ENCODE measurements at regions not wholly inside any gene's neighbourhood (a gene's known extent, or its start where the extent isn't known, plus 50 kb on each side); places are given as distances from the start of the nearest gene placed in this dataset.
"Not testable (repeated sequence)": the region's sequence is repeated elsewhere in the genome, so short reads cannot be mapped to it uniquely, and the experiment has no call there.

DNA sequence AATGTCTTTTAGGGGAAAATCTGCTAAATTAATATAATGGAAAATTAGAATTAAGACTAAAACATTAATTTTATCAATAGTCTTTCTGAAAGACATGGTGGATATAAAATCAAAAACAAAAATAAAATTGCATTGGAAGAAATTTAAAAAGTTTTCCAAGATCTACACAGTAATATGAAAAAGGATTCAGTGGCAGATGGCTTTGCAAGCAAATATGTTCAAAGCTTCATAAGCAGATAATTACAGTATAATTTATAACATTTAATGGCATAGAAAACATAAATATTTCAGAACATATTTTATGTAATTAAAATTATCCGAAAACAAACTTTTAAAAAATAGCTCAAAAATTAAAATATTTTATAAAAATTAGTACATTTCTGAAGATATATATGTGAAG lies 512.4 kb upstream of the CYLC2 start:
- Histone ChIP-seq H3K27me3 (ENCODE audit: control insufficient read depth, insufficient read depth, low read length) (no peaks in the 10 kb centered on the region), H3K4me3 (ENCODE audit: low read depth, low read length) (no peak overlapping the region), H3K9me3 (ENCODE audit: control insufficient read depth, insufficient read depth, low read length) (peaks cover 15% of the 10 kb centered on the region), H3K27ac (ENCODE audit: low read depth, low read length) (no peak overlapping the region)
- TF ChIP-seq, protein P1, sequence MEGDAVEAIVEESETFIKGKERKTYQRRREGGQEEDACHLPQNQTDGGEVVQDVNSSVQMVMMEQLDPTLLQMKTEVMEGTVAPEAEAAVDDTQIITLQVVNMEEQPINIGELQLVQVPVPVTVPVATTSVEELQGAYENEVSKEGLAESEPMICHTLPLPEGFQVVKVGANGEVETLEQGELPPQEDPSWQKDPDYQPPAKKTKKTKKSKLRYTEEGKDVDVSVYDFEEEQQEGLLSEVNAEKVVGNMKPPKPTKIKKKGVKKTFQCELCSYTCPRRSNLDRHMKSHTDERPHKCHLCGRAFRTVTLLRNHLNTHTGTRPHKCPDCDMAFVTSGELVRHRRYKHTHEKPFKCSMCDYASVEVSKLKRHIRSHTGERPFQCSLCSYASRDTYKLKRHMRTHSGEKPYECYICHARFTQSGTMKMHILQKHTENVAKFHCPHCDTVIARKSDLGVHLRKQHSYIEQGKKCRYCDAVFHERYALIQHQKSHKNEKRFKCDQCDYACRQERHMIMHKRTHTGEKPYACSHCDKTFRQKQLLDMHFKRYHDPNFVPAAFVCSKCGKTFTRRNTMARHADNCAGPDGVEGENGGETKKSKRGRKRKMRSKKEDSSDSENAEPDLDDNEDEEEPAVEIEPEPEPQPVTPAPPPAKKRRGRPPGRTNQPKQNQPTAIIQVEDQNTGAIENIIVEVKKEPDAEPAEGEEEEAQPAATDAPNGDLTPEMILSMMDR (IDR thresholded peaks at IDR 0.05; ENCODE audit: low read depth, low read length): no peak
- CTCF ChIA-PET: no interaction called here
- no peak for DNase-seq (ENCODE audit: low read depth, low spot score)
- POLR2A ChIA-PET: no interaction called here

DNA sequence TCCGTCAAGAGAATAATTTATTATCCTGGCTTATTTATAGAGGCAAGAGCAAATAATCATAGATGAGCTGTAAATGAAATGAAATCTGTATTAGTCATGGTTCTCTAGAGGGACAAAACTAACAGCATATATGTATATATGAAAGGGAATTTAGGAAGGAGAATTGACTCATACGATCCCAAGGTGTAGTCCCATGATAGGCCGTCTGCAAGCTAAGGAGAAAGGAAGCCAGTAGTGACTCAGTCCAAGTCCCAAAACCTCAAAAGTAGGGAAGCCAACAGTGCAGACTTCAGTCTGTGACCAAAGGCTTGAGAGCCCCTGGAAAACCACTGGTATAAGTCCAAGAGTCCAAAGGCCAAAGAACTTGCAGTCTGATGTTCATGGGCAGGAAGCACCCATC lies 515.9 kb upstream of the CYLC2 start:
- no peaks in the 10 kb centered on the region for H3K27me3 ChIP-seq (ENCODE audit: control insufficient read depth, insufficient read depth, low read length)
- POLR2A ChIA-PET: no interaction called here
- CTCF ChIA-PET: no interaction called here
- H3K27ac ChIP-seq (ENCODE audit: low read depth, low read length): no peak overlapping the region
- DNase-seq (ENCODE audit: low read depth, low spot score): no peak
- no peak overlapping the region for H3K4me3 ChIP-seq (ENCODE audit: low read depth, low read length)
- TF ChIP-seq, protein P1 (IDR thresholded peaks at IDR 0.05; ENCODE audit: low read depth, low read length): no peak
- H3K9me3 ChIP-seq (ENCODE audit: control insufficient read depth, insufficient read depth, low read length): peaks cover 5% of the 10 kb centered on the region; the same call in 1 of the 2 replicates

DNA sequence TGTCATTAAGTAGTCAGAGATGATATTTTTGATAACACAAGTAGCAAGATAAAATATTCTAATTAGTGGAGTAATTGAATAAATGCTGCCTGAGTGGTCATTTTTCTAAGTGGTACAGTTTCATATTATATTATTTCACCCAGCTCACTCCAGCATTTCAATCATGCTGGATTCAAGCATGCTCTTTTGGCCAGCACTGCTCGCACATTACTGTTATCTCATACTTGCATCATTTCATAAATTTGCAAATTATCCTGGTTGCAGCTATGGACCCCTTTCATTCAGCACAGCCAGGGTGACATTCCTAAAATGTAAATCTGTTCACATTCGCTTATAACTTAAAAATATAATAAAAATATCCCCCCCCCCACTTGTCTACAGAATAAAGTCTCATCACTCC lies 520.8 kb upstream of the CYLC2 start:
- TF ChIP-seq, protein P1 (IDR thresholded peaks at IDR 0.05; ENCODE audit: low read depth, low read length): no peak
- Histone ChIP-seq H3K4me3 (ENCODE audit: low read depth, low read length) (no peak overlapping the region), H3K27ac (ENCODE audit: low read depth, low read length) (no peak overlapping the region), H3K9me3 (ENCODE audit: control insufficient read depth, insufficient read depth, low read length) (peaks cover 9% of the 10 kb centered on the region), H3K27me3 (ENCODE audit: control insufficient read depth, insufficient read depth, low read length) (no peaks in the 10 kb centered on the region)
- CTCF ChIA-PET: no interaction called here
- POLR2A ChIA-PET: no interaction called here
- DNase-seq (ENCODE audit: low read depth, low spot score): no peak

DNA sequence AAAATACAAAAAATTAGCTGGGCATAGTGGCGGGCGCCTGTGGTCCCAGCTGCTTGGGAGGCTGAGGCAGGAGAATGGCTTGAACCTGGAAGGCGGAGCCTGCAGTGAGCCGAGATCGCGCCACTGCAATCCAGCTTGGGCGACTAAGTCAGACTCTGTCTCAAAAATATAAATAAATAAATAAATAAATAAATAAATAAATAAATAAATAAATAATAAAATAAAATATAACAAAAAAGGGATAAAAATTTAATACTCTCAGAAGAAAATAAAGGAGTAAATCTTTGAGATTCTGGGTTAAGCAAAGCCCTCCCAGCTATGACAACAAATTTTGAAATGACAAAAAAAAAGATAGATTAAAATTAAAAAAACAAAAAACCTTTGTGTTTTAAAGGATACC lies 525.7 kb upstream of the CYLC2 start:
- POLR2A ChIA-PET; H3K4me3 ChIP-seq (ENCODE audit: low read depth, low read length); DNase-seq (ENCODE audit: low read depth, low spot score); H3K27ac ChIP-seq (ENCODE audit: low read depth, low read length); H3K27me3 ChIP-seq (ENCODE audit: control insufficient read depth, insufficient read depth, low read length): not testable (repeated sequence)
- CTCF ChIA-PET: interaction anchor here (0.7 kb wide), 1 partner anchor 1540 kb away, joined by 3 read pairs; no protein-coding TSS in a partner anchor
- peaks cover 12% of the 10 kb centered on the region for H3K9me3 ChIP-seq (ENCODE audit: control insufficient read depth, insufficient read depth, low read length)

DNA sequence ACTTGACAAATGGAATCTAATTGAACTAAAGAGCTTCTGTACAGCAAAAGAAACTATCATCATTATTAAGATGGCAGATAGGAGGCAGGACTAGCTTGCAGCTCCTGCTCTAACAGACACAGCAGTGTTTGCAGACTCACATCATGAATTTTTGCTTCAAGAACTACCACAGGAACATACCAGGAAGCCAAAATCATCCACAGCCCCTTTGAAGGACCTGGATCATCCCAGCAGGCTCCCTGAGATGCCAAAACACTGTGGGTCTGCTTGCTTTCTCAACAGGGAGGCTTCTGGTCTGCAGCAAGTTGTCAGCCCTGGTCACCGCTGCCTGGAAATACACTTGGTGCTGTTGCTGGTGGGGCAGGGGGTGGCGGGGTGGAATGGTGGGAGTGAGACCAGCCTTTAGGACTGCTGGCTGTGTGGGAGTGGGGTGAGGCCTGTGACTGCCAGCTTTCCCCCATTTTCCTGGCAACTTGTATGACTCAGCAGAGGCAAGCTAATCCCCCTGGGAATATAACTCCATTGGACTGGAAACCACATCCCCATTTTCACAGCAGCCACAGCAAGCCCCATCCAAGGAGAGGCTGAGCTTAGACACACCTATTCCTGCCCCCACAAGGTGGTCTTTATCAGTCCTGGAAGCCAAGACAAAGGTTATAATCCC lies 533.8 kb upstream of the CYLC2 start:
- no peak overlapping the region for H3K4me3 ChIP-seq (ENCODE audit: low read depth, low read length)
- POLR2A ChIA-PET: no interaction called here
- H3K9me3 ChIP-seq (ENCODE audit: control insufficient read depth, insufficient read depth, low read length): peaks cover 11% of the 10 kb centered on the region; the same call in 1 of the 2 replicates
- TF ChIP-seq, protein P1 (IDR thresholded peaks at IDR 0.05; ENCODE audit: low read depth, low read length): no peak
- H3K27ac ChIP-seq (ENCODE audit: low read depth, low read length): no peak overlapping the region
- CTCF ChIA-PET: no interaction called here
- DNase-seq (ENCODE audit: low read depth, low spot score): no peak
- H3K27me3 ChIP-seq (ENCODE audit: control insufficient read depth, insufficient read depth, low read length): no peaks in the 10 kb centered on the region

All from AG04450 (cell line).